DOHH2 (cell line): ENCODE measurements at regions not wholly inside any gene's neighbourhood (a gene's known extent, or its start where the extent isn't known, plus 50 kb on each side); places are given as distances from the start of the nearest gene placed in this dataset.

Source experiments
- H3F3A ChIP-seq: fragments of 200-600 bp; sonication (generic), shearing (Covaris generic); 2 replicates; pipeline ENCODE4 v1.6.0; 2016; ENCODE audit warnings: antibody characterized with exemption, mild to moderate bottlenecking; ENCODE audit not compliant: control insufficient read depth, insufficient read depth
- H3K27ac ChIP-seq: fragments of 200-600 bp; sonication (generic); 2 replicates; pipeline ENCODE4 v1.5.1; 2014; ENCODE audit warnings: low read depth, mild to moderate bottlenecking, low read length, moderate library complexity
- H3K27me3 ChIP-seq: fragments of 200-600 bp; sonication (generic); 2 replicates; pipeline ENCODE4 v1.6.1; 2014; ENCODE audit warnings: mild to moderate bottlenecking, low read length, mixed read lengths; ENCODE audit not compliant: control insufficient read depth
- H3K36me3 ChIP-seq: fragments of 200-600 bp; sonication (generic); 2 replicates; pipeline ENCODE4 v1.6.1; 2014; ENCODE audit warnings: mild to moderate bottlenecking, low read length, moderate library complexity, mixed read lengths; ENCODE audit not compliant: control insufficient read depth
- H3K4me1 ChIP-seq: fragments of 200-600 bp; sonication (generic); 2 replicates; pipeline ENCODE4 v1.6.1; 2014; ENCODE audit warnings: mild to moderate bottlenecking, low read length, mixed read lengths; ENCODE audit not compliant: control insufficient read depth
- H3K4me2 ChIP-seq: fragments of 200-600 bp; sonication (generic); 2 replicates; pipeline ENCODE4 v1.6.0; 2014; ENCODE audit warnings: mild to moderate bottlenecking, low read length, moderate library complexity
- H3K4me3 ChIP-seq: fragments of 200-600 bp; sonication (generic); 2 replicates; pipeline ENCODE4 v1.5.1; 2014; ENCODE audit warnings: mild to moderate bottlenecking, low read length, mixed read lengths
- H3K79me2 ChIP-seq: fragments of 200-600 bp; sonication (generic); 2 replicates; pipeline ENCODE4 v1.6.1; 2014; ENCODE audit warnings: mild to moderate bottlenecking, low read length, mixed read lengths; ENCODE audit not compliant: control insufficient read depth
- H3K9me2 ChIP-seq: fragments of 200-600 bp; sonication (generic); replicated peaks from 2 replicates; pipeline ENCODE4 v1.6.1; 2014; ENCODE audit warnings: mild to moderate bottlenecking, low read length, mixed read lengths; ENCODE audit not compliant: control insufficient read depth
- H3K9me3 ChIP-seq: fragments of 200-600 bp; sonication (generic); 2 replicates; pipeline ENCODE4 v1.6.1; 2014; ENCODE audit warnings: antibody characterized with exemption, low read length, mixed read lengths; ENCODE audit not compliant: control insufficient read depth, insufficient read depth
- H4K20me1 ChIP-seq: fragments of 200-600 bp; sonication (generic); 2 replicates; pipeline ENCODE4 v1.6.0; 2014; ENCODE audit warnings: low read depth, mild to moderate bottlenecking, antibody characterized with exemption, low read length, moderate library complexity; ENCODE audit not compliant: control insufficient read depth, insufficient read depth
- EZH2phosphoT487 ChIP-seq: fragments of 200-600 bp; sonication (generic); IDR thresholded peaks from 2 replicates; pipeline ENCODE4 v1.6.1; 2017; ENCODE audit warnings: borderline replicate concordance, mild to moderate bottlenecking, antibody characterized with exemption, low read length, moderate library complexity, mixed read lengths
- TF ChIP-seq, protein P1 (sequence below): fragments of 200-600 bp; sonication (generic); IDR thresholded peaks from one replicate; pipeline ENCODE4 v1.5.1; 2014; ENCODE audit warnings: antibody characterized with exemption, mild to moderate bottlenecking, low read depth, low read length; ENCODE audit not compliant: poor library complexity, severe bottlenecking

DNA sequence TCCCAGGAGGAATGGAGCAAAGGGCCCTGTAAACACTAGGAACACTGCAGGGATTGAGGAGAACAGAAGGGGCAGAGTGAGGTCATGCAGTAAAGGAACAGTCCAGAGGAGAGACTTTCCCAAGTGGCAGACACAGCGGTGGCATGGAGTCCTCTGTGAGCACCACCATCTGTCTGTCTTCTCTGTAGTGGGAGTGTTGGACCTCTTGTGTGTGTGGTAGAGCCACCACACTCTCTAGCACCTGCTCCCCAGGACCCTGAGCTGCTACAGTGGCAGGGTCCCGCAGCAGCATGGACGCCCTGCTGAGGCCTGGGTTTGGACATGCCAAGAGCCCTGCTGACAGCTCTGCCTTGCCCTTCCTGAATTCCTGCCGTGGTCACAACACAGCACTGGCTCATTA, 75.7 kb upstream of the LARP1 start:
- Histone ChIP-seq H3K4me3 (no peak overlapping the region), H3K4me1 (peaks cover 15% of the 10 kb centered on the region), H3F3A (peaks cover 7% of the 10 kb centered on the region), H3K9me2 (no peaks in the 10 kb centered on the region), H3K27me3 (peaks cover 8% of the 10 kb centered on the region), H3K36me3 (no peaks in the 10 kb centered on the region), H4K20me1 (no peaks in the 10 kb centered on the region), H3K27ac (no peak overlapping the region), H3K9me3 (no peaks in the 10 kb centered on the region), H3K4me2 (no peak overlapping the region), H3K79me2 (no peaks in the 10 kb centered on the region)
- TF ChIP-seq EZH2phosphoT487 = no peak
- TF ChIP-seq, protein P1, sequence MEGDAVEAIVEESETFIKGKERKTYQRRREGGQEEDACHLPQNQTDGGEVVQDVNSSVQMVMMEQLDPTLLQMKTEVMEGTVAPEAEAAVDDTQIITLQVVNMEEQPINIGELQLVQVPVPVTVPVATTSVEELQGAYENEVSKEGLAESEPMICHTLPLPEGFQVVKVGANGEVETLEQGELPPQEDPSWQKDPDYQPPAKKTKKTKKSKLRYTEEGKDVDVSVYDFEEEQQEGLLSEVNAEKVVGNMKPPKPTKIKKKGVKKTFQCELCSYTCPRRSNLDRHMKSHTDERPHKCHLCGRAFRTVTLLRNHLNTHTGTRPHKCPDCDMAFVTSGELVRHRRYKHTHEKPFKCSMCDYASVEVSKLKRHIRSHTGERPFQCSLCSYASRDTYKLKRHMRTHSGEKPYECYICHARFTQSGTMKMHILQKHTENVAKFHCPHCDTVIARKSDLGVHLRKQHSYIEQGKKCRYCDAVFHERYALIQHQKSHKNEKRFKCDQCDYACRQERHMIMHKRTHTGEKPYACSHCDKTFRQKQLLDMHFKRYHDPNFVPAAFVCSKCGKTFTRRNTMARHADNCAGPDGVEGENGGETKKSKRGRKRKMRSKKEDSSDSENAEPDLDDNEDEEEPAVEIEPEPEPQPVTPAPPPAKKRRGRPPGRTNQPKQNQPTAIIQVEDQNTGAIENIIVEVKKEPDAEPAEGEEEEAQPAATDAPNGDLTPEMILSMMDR = no peak

DNA sequence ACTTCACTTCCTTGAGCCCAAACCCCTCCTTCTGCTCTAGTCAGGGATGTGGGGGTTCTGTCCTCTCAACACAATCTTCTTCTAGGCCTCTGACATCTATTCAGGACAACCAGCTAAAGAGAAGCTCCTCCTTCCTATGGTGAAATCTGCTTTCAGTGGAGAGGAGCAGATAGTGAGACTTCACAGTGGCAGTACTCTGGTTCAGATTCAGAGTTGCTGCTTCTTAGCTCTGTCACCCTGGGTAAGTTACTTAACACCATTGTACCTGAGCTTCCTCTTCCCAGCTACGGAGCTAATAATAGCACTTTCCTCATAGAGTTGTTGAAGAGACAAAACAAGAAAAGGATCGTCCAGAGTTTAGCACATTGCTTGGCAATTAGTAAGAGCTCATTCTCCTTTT, 77.3 kb upstream of the LARP1 start:
- Histone ChIP-seq H3K4me2 (no peak overlapping the region), H3K79me2 (no peaks in the 10 kb centered on the region), H3K27me3 (peaks cover 2% of the 10 kb centered on the region; the same call in 1 of the 2 replicates), H3K27ac (no peak overlapping the region), H3K4me3 (no peak overlapping the region), H3K4me1 (peaks cover 9% of the 10 kb centered on the region), H3K36me3 (no peaks in the 10 kb centered on the region), H4K20me1 (no peaks in the 10 kb centered on the region), H3K9me3 (no peaks in the 10 kb centered on the region), H3K9me2 (no peaks in the 10 kb centered on the region), H3F3A (no peaks in the 10 kb centered on the region)
- TF ChIP-seq, protein P1 = no peak
- TF ChIP-seq EZH2phosphoT487 = no peak

DNA sequence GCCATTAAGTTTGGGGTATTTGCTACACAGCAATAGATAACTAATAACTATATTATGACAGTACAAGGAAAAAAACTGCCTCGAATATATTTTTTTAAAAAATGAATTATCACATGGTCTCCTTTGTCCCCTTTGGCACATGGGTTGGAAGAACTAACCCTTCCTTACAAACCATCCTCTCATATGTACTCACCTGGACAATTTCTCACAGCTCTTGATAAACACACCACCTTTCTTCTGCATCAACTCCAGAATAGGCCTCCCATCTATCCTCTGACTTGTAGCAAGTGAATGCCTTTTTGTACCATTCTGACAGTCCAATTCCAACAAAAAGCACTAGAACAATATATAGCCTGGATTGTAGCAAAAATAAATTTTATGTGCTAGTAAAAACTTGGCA, 78.7 kb upstream of the LARP1 start:
- TF ChIP-seq EZH2phosphoT487 = no peak
- TF ChIP-seq, protein P1 = no peak

DNA sequence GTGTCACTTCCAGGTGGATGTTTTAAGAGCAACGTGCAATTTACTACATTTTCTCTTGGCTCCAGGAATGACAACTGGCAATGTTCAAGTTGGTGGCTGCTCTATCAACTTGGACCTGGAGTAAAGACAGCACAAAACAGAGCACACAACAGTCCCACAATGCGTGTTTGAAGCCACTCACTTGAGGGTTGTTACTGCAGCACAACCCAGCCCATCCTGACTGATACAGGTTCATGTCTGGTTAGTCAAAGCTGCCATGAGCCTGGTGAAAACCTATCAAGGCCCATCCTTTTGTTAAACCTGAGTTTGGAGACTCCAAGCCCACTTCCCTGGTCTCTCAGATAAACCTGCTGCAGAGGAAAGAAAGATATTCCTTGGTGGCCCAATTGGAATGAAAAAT, 81.1 kb upstream of the LARP1 start:
- no peak for TF ChIP-seq EZH2phosphoT487
- TF ChIP-seq, protein P1 = no peak
- H3K79me2 ChIP-seq = no peaks in the 10 kb centered on the region
- no peaks in the 10 kb centered on the region for H3K27me3 ChIP-seq
- H3K9me2 ChIP-seq = no peaks in the 10 kb centered on the region
- H4K20me1 ChIP-seq = no peaks in the 10 kb centered on the region
- no peaks in the 10 kb centered on the region for H3K4me1 ChIP-seq
- no peak overlapping the region for H3K4me3 ChIP-seq
- H3K4me2 ChIP-seq = no peak overlapping the region
- no peaks in the 10 kb centered on the region for H3K9me3 ChIP-seq
- no peak overlapping the region for H3K27ac ChIP-seq
- H3K36me3 ChIP-seq = no peaks in the 10 kb centered on the region
- no peaks in the 10 kb centered on the region for H3F3A ChIP-seq

More for the DNA sequence above, 78.7 kb upstream of the LARP1 start:
- Histone ChIP-seq H3K4me1 (no peaks in the 10 kb centered on the region), H3K36me3 (no peaks in the 10 kb centered on the region), H3K79me2 (no peaks in the 10 kb centered on the region), H3K27me3 (no peaks in the 10 kb centered on the region), H3K4me3 (no peak overlapping the region), H3K4me2 (no peak overlapping the region), H3F3A (no peaks in the 10 kb centered on the region), H3K9me3 (no peaks in the 10 kb centered on the region), H3K27ac (no peak overlapping the region), H3K9me2 (no peaks in the 10 kb centered on the region), H4K20me1 (no peaks in the 10 kb centered on the region)
